GM12872 (cell line): ENCODE measurements at regions not wholly inside any gene's neighbourhood (a gene's known extent, or its start where the extent isn't known, plus 50 kb on each side); places are given as distances from the start of the nearest gene placed in this dataset.

ENCODE experiments used
- TF ChIP-seq, protein P1 (sequence below): IDR thresholded peaks from 3 replicates; pipeline ENCODE4 v1.5.1; 2011; ENCODE audit warnings: low read depth, mild to moderate bottlenecking, low read length, moderate library complexity; ENCODE audit not compliant: insufficient read depth

DNA sequence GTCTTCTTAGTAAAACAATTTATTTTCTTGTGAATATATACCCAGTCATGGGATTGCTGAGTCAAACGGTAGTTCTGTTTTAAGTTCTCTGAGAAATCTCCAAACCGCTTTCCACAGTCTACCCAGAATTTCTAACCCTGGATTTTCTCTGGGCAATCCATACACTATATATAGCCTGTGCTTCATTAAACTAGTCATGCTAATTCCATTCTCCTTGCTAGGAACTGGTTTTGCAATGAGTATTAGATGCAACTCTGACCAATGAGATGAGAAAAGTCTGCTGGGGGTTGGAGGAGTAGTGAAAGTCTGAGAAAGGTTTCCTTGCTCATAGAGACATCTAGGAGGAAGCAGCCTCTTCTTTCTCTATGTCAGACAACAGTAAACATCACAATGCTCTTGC, 196.1 kb upstream of the CDKN3 start:
- TF ChIP-seq, protein P1, sequence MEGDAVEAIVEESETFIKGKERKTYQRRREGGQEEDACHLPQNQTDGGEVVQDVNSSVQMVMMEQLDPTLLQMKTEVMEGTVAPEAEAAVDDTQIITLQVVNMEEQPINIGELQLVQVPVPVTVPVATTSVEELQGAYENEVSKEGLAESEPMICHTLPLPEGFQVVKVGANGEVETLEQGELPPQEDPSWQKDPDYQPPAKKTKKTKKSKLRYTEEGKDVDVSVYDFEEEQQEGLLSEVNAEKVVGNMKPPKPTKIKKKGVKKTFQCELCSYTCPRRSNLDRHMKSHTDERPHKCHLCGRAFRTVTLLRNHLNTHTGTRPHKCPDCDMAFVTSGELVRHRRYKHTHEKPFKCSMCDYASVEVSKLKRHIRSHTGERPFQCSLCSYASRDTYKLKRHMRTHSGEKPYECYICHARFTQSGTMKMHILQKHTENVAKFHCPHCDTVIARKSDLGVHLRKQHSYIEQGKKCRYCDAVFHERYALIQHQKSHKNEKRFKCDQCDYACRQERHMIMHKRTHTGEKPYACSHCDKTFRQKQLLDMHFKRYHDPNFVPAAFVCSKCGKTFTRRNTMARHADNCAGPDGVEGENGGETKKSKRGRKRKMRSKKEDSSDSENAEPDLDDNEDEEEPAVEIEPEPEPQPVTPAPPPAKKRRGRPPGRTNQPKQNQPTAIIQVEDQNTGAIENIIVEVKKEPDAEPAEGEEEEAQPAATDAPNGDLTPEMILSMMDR = no peak

DNA sequence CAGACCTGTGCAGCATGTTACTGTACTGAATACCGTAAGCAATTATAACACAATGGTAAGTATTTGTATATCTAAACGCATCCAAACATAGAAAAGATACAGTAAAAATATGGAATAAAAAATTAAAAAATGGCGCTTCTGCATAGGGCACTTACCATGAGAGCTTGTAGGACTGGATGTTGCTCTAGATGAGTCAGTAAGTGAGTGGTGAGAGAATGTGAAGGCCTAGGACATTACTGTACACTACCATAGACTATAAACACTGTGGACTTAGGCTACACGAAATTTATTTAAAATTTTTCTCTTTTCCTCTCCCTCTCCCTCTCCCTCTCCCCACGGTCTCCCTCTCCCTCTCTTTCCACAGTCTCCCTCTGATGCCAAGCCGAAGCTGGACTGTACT, 194.5 kb upstream of the CDKN3 start:
- TF ChIP-seq, protein P1 = no peak

DNA sequence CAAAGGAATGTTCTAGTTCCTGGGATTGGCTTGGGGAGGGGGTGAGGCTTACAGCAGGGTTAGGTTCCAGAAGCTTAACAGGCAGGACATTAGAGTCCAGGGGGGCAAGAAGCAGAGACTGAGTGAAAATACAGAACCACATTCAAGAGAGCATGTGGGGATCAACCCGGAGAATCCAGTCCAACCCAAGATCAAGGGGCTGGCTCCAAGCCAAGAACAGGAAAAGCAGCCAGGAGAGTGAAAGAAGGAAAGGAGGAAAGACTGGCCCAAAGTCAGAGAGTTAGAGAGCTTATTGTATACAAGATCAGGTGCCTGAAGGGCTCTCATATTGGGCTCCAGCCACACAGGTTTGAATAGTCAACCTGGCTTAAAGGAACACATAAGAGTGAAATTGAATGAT, 190.3 kb upstream of the CDKN3 start:
- TF ChIP-seq, protein P1 = no peak

DNA sequence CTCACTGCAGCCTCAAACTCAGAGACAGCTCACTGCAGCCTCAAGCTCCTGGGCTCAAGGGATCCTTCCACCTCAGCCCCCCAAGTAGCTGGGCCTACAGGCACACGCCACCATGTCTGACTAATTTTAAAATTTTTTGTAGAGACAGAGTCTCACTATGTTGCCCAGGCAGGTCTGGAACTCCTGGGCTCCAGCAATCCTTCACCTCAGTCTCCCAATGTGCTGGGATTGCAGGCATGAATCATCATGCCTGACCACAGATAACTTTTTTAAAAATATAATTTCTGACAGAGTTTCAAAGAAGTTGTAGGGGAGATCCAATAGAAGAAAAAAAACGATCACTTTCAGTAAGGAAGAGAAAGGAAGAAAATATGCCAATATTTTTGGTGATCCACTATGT, 189.7 kb upstream of the CDKN3 start:
- TF ChIP-seq, protein P1 = no peak

DNA sequence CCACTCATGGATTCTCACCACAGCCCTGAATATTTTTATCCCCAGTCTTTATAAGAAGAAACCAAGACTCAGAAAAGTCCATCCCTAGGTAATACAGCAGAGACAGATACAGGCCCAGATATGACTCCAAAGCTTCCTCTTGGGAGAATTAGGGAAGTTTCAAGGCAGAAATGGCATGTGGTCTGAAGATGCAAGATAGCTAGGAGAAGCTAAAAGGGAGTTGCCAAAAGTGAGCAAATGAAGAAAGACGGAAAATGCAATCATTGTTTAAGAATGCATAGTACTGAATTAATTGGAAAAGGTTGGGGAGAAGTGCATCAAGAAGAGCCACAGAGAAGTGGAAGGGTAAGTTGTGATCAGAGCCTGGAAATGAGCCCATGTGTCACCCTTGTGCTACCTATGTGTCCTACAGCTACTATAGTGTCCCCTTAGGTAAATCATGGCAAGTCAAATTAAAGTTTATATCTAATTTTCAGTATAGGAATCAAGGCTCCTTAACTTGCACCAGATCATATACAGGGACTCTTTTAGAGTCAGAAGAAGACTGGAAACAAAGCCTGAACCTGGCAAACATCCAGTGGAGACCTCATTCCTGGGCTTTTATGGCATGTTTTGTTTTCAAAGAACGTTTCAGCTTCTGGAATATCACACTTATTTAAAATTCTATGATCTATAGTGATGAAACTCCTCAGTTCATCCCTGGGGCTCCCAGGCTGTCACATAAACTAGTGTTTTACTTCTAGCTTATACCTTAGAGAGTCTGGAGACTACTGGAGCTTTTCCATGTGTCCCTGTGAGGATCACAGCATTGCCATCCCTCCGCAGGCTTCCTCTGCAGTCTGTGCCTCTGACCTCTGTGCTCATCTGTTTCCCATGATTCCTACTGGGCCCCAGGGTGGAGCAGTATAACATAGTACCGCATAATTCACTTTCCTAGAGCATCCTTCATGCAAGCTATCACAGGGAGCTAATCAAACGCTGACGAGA, 189.0 kb upstream of the CDKN3 start:
- TF ChIP-seq, protein P1 = no peak

DNA sequence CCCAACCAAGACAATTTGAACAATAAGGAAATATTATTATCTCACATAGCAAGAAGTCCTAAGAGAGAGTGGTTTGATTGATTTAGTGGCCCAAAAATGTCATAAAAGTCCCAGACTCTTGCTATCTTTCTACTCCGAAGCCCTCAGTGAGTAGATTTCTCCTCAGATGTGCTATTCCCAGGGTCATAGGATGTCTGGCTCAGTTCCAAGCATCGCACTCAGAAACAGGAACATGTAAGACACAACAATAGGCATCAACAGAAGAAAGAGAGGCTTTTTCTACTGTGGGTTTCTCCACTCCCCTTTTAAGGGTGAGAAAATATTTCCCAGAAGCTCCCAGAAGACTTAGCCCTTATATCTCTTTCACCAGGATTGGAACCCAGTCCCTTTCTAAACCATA, 188.1 kb upstream of the CDKN3 start:
- TF ChIP-seq, protein P1 = no peak

DNA sequence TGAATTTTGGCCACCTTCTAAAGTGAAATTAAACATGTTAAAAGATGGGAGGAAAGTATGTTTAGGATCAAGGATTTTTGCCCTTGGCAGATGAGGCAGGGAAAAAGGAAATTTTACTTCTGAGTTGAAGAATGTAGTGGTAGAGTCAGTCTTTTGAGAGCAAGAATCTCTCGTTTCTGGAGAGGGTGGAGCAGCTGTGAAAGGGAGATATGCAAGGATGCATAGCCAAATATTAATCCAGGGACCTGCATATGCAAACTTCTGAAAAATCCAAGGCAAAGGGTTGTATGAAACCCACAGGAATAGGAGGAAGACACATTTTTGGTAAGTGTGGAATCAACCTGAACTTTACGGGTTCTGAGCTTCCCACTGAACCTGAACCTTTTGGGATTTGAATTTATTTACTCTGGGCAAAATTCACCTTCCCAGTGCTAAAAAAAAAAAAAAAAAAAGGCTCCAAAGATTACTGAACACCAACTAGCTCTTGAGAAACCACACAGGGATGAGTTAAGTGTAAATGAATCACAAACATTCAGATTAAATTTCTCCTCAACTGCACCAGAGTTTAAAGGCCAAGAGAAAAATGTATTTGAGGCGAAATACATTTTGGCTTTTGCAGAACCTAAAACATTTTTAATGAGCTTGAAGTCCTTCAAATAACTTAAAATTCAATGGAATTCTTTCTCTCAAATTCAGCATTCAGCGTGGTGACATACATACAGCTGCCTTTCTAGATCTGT, 187.1 kb upstream of the CDKN3 start:
- TF ChIP-seq, protein P1 = no peak
